NK-92 treated with Interleukin-12 subunit alpha and Interleukin-12 subunit beta, amount 100 ng/mL, for 24 hours (cell line): ENCODE measurements at regions not wholly inside any gene's neighbourhood (a gene's known extent, or its start where the extent isn't known, plus 50 kb on each side); places are given as distances from the start of the nearest gene placed in this dataset.

Source experiments
- DNase-seq: peaks from one replicate; lab custom pipeline; 2025; lab: John Stamatoyannopoulos, UW

DNA sequence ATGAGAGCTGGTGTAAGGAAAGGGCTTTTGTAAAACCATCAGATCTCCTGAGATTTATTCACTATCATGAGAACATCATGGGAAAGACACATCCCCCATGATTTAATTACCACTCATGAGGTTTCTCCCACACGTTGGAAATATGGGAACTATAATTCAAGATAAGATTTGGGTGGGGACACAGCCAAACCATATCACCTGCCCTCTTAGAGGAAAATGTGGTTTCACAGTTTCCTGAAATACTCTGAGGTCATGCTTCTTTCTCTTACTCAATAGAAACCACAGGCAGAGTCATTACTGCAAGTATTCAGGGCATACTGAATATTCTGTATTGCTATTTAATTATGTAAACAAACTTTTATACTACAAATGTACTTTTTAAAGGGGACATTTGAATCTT is 1453.3 kb downstream of the PCDH18 start:
- DNase-seq = no peak

DNA sequence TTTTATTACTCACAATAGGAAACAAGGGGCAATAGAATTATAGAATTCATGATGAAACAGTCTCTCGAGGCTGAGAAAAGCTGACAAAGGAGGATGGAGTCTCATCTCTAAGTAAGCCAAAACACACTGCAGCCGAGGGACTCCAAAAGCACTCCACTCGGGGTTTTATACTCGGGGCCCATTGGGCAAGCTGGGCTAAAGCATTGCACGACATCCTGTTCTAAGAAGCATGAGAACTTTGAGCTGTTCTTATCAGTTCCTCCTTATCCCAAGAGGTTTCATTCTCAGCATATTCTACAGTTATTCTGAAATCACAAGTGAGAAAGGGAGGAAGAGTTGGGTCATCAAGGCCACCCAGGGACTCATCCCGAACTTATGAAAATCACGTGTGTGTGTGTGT is 1475.5 kb downstream of the PCDH18 start:
- no peak for DNase-seq

DNA sequence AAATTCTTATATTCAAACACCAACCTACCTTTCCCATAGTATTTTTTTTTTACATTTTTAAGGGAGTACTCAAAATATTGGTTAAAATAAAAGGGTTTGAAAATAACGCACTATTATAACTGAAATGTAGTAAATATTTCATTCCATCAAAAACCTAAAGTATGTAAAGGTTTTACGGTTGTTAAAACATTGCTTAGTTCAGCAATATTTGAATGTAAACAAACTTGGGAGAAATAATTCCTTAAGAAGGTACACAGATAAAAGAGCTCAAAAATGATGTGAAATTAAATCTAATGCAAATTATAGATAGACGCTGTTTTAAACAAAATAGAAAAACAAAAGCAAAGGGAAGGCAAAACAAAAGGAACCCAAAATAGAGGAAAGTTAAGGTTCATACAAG is 1476.9 kb downstream of the PCDH18 start:
- no peak for DNase-seq

DNA sequence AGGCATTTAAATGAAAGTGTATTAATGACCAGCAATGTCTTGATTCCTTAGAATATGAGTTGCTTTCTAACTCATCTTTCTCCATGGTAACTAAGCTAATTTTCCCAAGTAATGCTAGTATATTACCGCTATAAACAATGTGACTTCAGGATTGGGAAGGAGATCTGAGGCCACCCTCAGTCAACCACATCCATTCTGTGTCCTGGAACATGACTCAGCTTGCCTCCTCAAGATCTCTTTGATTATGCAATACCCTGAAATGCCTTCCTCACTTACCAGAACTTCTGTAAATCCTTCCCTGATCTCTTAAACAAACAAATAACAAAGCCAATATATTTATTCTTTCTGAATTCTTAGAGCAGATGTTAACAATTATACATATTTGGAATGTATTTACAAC is 1495.5 kb downstream of the PCDH18 start:
- no peak for DNase-seq

DNA sequence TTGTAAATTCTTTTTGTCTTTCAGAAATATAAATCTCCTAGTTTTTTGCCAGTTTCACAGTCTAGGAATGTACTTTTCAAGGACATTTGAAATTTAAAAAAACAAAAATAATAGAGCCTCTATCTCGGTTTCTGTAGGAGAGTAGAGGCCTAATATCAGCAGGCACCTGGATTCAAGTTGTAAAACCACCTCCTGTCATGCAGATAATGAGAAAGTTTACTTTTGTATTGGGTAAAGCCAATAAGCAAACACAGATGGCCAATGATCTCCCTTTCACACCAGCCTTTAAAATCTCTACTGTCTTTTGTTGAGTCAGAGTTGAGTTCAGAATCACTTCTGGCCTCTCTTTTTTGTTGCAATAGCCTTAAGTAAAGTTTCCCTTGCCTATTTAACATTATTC is 1499.9 kb downstream of the PCDH18 start:
- no peak for DNase-seq

DNA sequence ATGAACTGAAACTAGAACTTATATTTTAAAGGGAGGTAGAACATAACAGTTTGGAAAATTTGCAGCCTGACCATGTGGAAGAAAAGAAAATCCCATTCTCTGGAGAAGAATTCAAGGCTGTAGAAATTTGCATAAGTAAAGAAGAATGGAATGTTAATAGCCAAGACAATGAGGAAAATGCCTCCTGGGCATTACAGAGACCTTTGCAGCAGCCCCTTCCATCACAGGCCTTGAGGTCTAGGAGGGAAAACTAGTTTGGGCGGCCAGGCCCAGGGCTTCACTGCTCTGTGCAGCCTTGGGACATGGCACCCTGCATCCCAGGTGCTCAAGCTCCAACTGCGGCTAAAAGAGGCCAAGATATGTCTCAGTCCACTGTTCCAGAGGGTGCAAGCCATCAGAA is 1506.8 kb downstream of the PCDH18 start:
- DNase-seq = no peak

DNA sequence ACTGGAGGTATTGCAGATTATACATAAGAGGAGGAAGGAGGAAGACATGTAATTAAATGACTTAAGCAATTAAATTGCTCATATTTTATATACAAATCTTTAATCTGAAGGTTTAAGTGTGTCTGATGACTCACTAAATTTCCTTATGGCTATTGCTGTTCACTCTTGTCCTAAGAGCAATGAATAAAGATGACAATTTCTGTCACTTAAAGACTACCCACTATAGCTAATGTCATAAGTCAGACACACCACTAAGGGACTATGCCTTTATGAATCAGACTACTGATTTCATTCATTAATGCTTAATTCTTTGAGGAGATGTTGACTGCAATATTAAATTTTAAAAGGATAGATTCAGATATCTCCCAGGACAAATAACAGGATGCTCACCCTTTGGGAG is 1514.7 kb downstream of the PCDH18 start:
- DNase-seq = no peak

DNA sequence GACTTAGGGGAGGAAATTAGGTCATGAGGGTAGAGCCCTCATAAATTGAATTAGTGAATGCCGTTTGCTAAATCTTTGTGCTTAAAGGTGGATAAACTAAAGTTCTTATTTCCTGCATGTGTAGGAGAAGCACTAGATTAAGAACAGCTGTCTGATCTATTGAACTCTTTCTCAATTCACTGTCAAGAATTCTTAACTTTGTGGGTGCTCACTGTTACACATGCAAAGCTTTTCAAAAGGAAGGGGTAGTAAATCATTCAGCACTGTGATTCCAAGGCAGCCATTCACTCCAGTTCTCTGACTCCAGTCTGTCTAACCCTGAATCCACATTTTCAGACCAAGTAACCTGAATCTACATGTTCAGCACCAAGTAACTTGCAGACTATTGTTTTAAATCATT is 1520.1 kb downstream of the PCDH18 start:
- DNase-seq = no peak

DNA sequence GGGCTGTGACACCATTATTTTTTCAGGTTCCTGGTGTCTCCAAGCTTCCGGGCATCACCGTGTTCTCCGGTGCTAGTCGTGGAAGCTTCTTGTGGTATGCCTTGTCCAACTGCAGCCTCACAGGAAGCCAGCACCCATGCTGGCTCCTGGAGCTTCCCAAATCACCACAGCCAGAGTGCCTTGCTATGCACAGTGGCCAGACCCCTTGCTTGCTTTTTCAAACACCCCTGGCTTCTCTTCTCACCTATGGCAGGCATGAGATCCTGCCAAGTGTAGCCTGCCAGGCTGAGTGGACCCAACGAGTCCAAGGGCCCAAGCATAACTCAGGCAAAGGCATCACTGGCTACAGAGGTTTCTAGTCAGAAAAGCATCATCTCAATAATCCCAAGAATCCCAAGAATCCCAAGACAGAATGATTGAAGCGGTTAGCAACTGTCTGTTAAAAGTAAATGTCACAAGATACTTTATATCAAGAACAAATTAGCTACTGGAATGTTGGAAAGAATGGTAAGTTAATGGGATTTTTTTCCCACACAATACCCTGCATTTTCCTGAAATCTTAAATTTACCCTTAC is 1522.9 kb downstream of the PCDH18 start:
- no peak for DNase-seq

DNA sequence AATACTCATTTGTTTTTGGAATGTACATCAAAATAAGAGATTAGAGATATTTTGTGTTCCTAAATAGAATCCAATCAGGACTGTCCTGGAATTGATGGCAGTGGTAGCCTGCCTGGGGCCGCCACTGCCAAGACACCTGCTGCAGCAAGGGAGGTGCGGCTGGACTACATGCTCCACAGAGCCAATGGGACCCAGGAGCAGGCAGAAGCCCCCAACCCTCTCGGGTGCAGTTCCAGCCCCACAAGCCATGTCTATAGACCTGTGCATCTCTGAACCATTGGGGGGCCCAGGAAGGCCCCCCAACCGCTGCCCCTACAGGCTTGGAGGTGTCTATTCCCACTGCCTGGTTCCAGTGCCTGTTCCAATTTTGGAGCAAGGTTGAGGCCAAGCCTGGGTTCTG is 1524.3 kb downstream of the PCDH18 start:
- DNase-seq = no peak

DNA sequence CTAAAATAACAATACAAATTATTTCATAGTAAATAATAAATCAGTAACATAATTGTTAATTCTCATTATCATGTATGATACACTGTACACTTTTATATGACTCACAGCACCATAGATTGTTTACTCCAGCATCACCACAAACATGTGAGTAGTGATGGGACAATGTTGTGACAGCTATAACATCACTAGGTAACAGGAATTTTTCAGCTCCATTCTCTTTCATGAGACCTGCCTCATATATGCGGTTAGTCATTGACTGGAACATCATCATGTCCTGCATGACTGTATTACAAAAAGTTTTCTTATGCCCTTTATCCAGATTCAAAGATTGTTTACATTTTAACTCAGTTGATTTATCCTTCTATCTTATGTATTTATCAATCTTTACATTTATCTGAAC is 1530.0 kb downstream of the PCDH18 start:
- DNase-seq = no peak

DNA sequence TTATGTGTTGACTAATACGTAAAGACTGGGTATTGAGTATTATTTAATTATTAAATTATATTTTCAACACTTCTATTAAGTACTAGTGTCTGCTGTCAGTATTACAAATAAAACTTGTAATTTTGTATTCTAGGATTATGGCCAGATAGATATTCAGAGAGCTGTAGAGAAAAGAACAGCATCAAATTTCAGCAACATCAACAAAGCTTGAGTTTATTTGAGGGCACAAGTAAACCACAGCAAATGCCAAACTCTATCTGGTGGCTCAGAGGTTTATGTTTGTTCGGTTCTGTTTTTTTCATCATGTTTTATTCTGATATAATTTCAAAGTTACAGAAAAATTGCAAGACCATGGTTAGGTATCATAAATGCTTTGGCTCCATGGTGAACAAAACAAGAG is 1530.5 kb downstream of the PCDH18 start:
- no peak for DNase-seq

DNA sequence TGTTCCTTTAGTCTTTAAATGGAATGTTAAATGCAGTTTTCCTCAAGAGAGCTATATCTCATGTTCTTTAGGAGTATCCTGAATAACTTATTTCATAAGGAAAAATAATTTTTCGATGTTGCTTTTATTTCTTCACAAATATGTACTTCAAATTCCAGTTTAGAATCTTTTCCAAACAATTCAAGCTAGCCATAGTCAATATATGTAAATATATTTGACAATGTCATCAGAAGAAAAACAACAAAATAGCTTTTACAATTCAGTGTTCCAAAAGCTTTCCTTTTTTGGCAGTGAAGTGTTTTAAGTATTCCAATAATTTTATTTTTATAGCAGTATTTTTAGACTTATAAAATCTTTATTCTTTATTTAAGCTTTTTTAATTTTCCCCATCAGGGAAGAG is 1532.0 kb downstream of the PCDH18 start:
- no peak for DNase-seq

DNA sequence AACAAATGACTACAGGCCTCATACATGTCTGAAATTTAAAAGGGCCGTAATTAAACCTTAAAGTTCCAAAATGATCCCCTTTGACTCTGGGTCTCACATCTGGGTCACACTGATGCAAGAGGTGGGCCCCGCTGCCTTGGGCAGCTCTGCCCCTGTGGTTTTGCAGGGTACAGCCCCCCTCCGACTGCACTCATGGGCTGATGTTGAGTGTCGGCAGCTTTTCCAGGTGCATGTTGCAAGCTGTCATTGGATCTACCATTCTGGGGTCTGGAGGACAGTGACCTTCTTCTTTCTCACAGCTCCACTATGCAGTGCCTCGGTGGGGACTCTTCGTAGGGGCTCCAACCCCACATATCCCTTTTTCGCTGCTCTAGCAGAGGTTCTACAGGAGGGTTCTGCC is 1537.9 kb downstream of the PCDH18 start:
- DNase-seq = no peak

DNA sequence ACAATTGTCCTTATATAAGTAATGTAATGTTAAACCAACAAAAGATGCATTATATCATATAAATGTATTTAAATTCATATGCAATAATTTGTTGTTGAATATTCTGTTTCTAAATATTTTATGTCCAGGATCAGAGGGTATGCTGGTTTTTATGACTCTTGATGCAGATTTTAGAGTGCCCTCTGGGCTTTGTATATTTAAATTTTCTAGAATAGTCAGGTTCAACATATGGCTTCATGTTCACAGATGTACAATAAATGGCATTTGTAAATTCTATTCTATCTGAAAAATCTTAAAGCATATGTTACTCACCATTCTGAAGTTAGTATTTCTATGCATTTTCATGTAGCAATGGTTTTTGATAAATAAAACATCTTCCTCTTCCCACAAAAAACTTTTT is 1555.4 kb downstream of the PCDH18 start:
- no peak for DNase-seq

DNA sequence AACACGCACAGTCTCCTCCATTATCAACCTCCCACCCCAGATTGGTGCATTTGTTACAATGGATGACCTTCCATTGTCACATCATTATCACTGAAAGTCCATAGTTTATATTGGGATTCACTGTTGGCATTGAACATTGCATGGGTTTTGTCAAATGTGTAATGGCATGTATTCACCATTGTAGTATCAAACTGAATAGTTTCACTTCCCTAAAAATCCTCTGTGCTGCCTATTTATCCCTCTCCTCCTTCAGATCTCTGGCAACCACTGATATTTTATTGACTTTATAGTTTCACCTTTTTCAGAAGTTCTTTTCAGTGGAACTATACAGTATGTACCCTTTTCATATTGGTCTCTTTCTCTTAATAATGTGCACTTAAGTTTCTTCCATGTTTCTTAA is 1565.4 kb downstream of the PCDH18 start:
- DNase-seq = no peak

DNA sequence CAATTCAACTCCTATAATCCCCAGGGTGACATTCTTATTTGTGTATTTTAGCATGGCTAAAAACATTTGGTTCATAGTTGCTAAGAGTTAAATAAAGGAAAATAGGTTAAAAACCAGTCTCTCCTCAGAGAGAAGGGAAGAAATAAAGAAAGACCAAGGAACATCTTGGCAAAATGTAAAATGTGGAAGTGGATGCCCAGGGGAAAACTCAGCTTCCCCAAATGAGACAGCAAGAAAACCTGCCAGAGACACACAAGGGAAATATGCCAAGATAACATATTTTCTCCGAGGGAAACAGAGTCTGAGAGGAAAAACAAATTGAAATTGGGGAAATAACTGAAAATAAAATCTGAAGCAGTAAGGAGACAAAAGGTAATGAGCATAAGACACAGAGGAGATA is 1569.3 kb downstream of the PCDH18 start:
- no peak for DNase-seq

DNA sequence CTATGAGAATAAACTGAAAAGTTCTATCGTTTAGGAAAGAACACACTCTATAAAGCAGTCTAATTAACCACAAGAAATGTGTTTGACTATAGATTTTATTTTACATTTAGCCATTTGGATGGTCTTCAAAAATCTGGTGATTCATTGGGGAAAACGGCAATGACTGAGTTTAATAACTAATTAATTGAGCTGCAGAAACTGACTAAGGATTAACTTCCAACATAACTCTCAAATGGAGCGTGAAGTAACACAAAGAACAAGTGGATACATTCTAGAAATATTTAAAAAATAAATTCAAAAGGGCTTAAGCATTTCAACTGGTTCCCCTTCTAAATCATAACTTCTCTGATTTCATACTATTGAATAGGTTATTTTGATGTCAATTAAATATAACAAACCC is 1582.4 kb downstream of the PCDH18 start:
- no peak for DNase-seq

DNA sequence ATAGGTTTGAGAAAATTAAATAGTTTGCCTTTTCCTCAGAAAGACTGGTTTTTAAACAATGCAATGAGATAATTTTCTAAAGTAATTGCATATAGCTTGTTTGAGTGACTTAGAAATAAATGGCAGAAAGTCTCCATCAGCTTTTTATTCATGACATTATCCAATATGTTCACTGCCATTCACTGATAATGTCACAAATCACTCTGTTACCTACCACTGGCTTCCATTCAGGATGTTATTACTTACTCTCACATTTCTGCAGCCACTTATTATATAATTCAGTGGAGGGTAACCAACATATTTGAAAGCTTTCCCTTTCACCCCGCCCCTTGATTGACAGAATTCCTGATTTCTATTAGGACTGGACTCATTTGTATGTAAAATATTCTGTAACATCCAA is 1583.5 kb downstream of the PCDH18 start:
- DNase-seq = no peak

DNA sequence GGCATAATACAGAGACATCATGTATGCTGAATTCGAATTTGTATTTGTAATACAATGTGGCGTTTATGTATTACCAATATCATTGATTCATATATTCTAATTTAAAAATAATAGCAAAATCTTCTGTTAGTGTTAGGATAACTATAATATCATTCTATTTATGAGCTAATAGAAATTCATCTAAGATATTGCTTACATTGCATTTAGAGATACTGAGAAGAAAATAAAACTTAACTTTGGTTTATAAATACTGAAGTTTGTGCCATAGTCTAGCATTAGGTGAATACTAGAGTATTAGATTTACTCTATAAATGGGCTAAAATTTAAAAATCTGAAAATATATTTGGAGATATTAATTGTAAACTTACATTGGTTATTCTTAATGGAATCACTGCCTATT is 1590.6 kb downstream of the PCDH18 start:
- no peak for DNase-seq

DNA sequence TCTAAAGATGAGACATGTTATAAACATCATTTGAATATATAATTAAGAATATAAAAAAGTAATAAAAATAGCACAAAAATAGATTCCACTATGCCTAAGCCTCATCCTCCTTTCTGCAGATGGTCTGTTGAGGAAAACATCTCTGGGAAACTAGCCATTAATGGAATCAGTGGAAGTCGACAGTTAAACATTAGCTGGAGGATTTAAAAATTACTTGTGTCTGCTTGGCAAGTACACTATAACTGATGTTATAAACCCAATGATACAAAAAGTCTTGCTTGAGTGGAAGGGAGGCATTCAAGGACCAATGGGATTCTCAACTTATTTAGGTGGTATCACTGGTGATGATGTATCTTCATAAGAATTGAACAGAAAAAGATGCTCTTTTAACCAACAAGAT is 1598.3 kb downstream of the PCDH18 start:
- no peak for DNase-seq

DNA sequence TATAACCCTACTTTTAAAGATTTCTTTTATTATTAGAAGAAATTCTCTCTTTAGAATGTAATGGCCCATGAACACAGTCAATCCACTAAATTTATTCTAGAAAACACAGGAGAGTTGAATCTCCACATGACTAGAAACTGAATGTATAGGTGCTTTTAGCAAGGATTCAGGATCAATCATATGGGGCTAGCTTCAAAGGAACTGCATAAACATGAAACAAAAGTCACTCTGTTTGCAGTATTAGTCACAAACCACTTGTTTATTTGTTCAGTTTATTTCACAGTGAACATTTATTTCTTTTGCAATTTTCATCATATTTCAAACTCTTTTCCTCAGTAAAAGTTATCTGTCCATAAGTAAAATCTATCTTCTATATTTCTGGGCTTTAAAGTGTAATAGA is 1604.6 kb downstream of the PCDH18 start:
- DNase-seq = no peak

DNA sequence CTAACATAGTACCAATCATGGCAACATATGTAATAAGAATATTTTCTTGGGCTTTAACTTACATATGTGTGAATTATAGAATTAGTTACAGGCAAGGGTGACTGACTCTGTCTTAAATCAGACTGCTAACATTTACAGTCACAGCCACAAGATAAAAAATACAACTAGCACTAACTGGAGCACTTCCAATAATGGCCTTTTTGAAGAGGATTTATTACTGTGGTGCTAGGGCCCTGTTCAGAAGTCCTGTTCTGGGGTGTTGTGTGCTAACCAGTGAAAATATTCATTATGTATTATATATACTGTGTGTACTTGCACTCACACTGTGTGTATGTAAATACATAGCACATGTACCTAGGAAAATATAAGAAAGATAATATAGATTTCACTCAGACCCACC is 1611.2 kb downstream of the PCDH18 start:
- no peak for DNase-seq

DNA sequence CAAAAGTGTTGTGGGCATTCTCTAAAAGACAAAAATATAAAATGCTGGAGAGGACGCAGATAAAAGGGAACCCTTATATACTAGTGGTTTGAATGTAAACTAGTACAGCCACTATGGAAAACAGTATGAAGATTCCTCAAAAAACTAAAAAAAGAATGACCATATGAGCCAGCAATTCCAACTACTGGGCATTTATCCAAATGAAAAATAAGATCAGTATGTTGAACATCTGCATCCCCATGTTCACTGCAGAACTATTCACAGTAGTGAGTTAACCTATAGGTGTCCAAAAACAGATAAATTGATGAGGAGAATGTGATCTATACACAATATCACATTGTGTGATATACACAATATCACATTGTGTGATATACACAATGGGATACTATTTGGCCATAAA is 1615.3 kb downstream of the PCDH18 start:
- no peak for DNase-seq

DNA sequence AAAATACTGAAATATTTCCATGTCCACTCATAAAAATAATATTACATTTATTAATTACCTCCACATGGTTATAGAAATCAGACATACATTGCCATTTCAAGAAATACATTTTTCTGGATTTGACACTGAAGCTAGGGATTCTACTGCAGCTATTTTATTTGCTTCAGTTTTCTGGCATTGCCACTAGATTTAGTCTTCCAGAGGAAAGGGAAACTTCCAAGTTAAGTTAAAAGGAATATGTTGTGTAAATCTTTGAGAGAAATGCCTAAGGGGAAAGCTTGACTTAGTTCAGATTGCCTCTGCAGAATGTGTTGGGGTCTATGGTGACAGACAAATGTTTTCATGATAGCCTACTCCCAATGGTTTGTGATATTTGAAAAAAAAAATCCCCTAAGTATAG is 1631.3 kb downstream of the PCDH18 start:
- DNase-seq = no peak
